Stimulated activated CD8-positive, alpha-beta memory T cell treated with anti-CD3 and anti-CD28 coated beads, Interleukin-15, amount 100 ng/mL, for 1 hour (primary cell): ENCODE measurements at regions not wholly inside any gene's neighbourhood (a gene's known extent, or its start where the extent isn't known, plus 50 kb on each side); places are given as distances from the start of the nearest gene placed in this dataset.

Experiments used
- DNase-seq: peaks from one replicate; pipeline ENCODE4 v3.0.0-alpha.2; 2020; ENCODE audit warnings: low read depth

DNA sequence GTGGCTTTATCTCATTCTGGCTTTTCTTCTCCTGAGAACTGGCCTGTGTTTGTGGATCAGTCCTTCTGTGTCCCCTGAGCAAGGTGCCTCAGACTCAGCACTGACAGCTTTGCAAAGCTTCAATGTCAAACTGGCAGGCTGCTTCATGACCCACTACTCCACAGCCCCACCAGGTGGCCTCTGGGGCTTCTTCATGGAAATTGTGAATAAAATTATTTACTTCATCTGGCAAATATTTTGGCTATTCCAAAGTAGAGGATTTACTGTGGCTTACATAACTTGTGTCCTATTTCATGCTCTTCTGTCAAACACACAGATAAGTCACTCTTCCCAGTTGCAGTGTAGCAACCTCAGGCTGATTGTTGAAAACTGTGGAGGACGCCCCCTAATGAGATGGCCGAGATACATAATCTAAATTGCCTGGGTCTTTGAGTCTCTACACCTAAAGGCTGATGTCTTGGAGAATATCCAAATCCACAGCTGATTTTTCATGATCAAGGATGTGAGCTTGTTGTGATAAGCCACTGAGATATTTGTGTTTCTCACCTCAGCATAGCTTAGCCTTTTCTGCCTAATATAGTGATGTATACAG lies 721.9 kb upstream of the SLC10A2 start:
- no peak for DNase-seq

DNA sequence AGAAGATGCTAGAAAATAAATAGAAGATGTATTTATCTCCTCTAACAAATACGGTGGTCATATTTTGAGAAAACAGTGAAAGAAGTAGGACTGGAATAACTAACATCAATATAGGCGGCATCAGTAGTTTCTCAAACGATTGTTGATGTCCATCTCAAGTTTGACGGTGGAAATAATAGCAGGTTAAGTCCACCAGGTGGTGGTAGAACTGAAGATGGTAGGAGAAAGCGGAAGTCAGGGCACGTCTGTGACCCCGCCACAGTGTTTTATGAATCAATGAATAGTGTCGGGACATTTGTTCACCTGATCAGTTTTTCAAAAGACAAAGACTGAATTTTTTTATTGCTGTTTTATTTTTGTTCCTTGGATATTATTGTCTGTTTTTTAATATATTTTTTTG lies 706.4 kb upstream of the SLC10A2 start:
- no peak for DNase-seq

DNA sequence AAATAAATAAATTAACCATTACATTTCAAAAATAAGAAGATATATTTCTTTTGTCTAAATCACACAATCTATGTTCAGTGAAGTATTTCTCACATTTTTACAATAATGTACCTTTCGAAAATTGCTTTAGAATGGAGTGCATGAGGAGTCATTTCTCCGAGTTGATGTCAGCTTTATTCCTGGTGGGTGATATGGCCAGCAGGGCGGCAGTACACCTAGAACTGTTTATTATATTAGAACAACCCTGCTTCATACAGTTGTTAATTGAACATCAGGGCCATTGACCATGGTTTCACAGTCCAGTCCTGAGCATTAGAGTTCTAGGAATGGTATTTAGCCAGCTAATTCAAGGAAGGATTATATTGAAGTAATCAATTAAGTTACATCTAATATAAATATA lies 696.3 kb upstream of the SLC10A2 start:
- no peak for DNase-seq

DNA sequence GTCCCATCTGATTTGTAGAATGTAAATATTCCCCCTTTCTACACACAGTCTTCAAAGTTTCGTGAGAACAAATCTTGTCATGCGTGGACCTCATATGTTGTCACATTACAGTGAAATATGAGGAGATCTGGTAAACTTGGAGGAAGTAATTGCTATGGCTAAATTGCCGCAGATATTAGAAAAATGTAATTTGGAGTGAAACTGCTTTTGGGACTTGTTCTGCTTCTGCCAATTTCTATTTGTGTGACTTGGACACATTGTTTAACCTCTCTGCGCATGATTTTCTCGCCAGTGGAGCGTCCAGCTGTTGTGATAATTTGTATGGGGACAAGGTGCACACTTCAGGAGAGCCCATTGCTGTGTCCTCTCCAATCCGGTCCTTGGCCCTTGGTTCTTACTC lies 693.1 kb upstream of the SLC10A2 start:
- DNase-seq = no peak

DNA sequence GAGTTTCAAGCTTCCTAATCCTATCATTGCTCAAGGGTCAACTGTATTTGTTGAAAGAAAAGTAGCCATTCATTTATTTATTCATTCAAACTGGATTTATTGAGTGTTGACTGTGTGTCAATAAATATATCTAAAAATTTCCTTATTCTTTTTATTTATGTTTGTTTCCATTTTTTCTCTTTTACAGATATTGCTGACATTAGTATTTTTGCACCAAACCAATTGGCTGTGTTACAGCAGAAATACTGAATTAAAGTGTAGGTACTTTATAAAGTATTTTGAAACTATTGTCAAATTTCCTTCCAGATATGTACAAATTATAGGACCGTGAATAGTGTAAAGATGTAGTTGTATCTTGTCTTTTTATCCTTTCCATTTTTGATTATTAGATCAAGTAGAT lies 692.0 kb upstream of the SLC10A2 start:
- DNase-seq = no peak

DNA sequence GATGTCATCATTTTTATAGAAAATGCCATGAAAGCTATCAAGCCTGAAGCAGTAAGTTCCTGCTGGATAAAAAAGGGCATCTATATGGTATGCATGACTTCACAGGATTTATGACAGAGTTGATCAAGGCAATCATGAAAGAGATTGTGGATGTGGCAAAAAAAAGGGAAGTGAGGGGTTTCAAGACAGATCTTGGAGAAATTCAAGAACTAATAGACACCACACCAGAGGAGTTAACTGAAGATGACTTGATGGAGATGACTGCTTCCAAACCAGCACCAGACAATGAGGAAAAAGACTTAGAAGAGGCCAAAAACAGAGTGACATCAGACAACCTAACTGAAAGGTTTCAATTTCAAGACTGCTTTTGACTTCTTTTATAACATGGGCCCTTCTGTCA lies 691.1 kb upstream of the SLC10A2 start:
- no peak for DNase-seq

DNA sequence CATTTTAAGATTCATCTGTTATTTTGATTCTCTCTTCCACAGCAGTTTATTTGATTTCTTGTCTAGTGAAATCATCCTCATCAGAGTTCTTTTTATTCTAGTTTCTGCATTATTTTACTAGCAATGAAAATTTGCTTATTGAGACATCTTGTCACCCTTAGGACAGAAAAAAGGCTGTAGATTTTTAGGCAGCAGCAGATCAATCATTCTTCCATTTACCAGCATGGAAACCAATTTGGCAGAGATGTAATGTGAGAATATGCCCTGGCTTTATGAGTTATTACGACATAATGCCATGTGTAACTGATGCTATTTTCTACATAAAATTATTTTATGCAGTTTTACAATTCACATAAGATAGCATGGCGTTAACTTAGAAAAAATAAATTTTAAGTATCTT lies 688.6 kb upstream of the SLC10A2 start:
- no peak for DNase-seq

DNA sequence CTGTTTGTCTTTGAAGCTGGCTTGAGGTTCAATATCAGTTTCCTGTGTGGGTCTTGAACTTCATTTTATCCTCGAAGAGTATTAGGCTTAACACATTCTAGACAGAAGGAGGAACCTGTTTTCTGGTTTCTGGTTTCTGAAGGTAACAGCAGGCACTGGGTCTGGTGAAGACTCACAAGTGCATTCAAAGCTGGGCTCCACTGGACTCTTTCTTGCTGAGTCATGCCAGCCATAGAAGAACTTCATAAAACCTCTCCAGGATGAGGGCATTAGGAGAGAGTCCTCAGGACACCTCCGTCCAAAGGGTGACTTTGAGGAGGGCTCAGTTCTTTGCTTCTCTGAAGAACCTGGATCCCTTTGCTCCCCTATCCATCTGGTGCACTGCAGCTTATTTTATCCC lies 668.6 kb upstream of the SLC10A2 start:
- no peak for DNase-seq

DNA sequence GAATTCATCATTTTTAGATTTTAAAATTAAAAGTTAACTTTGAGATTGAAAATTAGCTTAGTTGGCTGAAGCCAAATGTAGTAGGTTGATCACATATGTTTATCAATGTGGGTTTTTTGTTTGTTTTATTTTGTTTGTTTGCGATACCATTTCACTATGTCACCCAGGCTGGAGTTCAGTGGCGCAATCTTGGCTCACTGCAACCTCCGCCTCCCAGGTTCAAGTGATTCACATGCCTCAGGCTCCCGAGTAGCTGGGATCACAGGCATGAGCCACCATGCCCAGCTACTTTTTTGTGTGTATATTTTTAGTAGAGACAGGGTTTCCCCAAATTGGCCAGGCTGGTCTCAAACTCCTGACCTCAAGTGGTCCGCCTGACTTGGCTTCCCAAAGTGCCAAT lies 665.7 kb upstream of the SLC10A2 start:
- no peak for DNase-seq

DNA sequence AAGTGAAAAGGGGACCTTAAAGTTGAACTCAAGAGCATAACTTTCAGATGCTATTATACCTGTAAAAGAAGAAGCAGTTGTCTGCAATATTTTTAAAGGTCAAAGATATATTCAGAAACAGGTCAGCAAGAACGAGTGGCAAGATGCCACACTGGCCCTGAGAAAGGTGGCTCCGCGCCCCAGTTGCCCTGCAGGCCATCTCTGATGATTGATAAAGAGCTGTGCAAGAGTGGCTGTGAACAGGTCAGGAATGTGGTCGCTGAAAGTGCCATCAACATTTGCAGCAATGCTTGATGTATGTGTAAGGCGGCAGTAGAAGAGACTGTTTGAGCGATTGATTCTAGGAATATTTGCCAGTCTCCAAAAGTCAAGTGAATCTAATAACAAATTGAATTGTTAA lies 664.2 kb upstream of the SLC10A2 start:
- DNase-seq = no peak

DNA sequence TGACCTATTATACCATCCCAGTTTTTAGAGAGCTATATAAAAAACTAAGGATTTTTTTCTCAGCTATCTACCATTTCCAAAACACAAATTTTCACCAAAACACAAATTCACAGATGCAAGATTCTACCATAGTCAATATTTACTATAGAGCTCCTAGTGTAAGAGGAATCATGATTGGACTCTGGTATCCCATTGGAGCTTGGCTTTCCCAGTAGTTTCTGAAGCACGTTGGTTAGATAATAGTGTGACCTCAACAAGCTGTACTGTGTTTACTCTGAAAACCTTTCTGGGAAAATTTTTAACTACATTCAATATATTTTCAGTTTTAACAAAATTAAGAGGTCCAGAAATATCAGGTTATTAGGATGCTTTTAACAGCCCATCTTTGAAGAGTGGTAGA lies 660.6 kb upstream of the SLC10A2 start:
- DNase-seq = no peak

DNA sequence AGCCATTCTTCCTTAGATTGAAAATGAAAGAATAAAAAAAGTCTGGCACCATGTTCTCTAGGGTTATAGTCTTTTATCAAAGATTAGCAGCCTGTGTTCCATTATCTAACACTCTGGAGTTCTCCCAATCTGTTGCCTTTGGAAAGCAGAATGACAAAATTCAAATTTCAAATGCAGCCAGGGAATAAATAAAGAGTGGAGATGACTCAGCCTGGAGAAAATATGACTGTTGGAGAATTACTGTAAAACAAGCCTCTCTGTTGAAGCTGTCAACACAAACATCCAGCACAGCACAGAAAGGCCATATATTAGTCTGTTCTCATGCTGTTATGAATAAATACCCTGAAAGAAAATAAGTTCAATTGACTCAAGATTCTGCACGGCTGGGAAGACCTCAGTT lies 650.5 kb upstream of the SLC10A2 start:
- DNase-seq = no peak

DNA sequence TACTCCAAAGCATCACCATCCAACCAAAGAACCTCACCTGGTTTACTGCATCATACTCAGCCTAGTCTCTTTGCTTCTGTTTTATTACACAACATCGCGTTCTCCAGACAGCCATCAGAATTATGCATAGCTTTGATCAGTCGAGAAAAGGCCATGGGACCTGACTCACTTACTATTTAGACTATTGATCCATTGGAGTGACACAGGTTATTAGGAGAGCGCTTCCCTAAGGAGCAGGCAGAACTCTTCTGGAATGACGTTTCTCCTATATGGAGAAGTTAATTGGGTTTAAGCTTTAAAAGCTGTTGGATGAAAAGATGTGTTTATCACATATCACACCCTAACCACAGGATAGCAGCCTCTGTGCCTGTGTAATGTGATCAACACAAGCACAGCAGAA lies 649.1 kb upstream of the SLC10A2 start:
- DNase-seq = no peak

DNA sequence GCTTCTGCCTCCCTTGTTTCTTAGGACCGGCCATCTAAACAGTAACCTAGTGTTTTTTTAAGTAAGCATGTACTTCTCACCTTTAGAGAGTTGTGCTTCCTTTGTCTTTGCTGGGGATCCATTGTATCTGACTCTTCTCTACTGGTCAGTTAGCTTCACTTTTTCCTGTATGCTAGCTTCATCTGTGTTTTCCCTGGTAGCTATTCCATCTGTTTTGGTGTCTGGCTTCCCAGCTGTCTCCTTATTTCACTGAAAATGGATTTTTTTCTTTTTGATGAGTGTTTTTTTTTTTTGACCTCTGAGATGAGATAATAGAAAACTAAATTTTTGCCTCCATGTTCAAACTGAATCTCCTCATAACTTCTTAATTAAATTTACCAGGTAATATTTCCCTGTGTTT lies 637.0 kb upstream of the SLC10A2 start:
- no peak for DNase-seq

DNA sequence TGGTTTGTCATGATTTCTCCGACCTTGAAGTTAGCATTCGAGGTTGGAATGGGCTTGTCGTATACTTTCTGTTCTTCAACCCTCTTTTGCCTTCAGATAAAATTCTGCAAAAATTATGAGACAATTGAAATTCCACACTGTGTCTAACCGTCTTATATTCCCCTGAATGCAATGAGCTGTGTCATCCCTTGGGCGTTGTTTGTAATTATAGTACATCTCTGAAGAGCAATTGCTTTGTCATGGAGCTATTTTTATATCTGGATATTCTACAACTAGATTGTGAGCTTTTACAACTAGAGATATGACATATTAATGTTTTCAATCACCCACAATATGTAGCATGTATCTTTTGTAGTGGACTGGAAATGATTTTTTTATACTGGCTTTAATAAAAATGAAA lies 631.8 kb upstream of the SLC10A2 start:
- no peak for DNase-seq

DNA sequence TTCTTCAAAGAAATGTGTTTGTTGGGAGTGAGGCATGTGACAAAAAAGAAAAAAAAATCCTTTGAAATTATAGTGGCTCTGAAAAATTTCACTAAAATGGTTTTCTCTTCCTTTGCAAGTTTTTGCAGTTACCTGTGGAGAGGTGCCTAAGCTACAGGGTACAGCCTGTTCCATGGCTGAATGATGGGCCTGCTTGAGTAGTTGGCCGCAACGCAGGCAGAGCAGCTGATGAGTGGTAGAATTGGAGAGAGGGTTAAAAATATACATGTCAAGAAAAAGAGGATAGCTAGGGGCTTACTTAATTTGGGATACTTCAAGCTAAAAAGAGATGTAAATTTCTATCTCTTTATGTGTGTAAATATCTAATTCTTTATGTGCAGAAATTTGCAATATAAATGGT lies 629.1 kb upstream of the SLC10A2 start:
- DNase-seq = no peak

DNA sequence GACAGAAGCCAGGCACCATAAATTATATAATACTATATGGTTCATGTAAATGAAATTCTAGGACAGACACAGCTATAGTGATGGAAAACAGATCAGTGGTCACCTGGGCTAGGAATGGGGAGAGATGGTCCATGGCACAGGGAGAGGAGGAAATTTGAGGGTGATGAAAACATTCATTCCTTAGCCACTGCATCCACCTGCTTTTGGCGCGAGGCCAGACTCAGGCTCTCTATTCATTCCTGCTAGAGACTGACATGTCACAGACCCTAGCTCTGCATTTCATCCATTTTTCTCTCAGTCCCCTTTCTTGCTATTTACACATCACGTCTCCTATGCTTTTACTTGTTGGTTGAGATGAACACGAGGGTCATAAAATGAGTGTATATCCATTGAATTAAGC lies 628.3 kb upstream of the SLC10A2 start:
- DNase-seq = no peak

DNA sequence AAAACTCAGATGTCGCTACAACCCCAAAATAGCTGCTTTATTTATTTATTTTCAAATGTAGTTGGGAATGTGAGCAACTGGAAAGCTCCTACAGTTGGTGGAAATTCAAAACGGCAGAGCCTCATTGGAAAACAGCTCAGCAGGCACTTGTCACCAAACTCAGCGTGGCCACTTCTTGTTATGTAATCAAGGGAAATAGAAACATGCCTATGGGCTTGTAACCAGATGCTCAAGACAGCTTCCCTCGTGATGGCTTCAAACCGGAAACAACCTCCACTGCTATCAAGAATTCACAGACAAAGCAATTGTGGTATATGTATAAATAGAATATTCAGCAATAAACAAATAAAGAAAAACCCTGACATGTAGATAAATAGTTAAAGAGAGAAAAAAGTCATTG lies 627.8 kb upstream of the SLC10A2 start:
- no peak for DNase-seq

DNA sequence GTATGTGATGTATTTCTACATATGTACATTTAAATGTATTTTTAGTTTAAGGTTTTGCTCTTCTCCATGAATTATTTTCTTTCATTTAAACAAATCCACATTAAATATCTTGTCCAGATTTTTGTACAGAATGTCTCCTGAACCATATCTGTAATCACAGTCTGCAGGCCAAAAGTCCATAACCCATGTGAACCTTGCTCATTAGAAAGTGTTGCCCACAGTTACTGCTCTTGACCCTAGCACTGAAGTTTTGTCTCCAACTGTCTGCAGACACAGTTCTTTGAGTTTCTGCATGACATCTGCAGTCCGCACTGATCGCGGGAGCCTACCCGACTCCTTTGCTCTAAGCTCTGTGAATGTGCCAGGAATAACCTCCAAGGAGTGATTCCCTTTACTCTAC lies 626.2 kb upstream of the SLC10A2 start:
- DNase-seq = no peak

DNA sequence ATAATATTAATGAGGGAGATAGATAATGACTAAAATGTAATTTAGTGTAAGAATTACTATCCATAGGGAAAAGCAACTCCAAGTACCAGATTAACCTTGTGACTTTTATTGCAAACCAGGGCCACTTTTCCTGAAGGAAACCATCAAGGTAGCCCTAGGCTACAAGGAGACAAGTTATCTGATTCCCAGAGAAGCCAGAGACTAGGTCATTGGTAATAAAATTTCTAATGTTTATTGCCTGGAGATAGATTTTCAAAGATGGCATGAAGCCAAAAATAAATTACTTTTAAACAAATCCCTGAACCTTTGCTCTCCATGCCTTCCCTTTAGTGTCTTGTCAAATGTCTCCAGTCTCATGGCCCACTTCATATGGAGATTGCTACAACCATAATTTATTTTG lies 610.1 kb upstream of the SLC10A2 start:
- DNase-seq = no peak

DNA sequence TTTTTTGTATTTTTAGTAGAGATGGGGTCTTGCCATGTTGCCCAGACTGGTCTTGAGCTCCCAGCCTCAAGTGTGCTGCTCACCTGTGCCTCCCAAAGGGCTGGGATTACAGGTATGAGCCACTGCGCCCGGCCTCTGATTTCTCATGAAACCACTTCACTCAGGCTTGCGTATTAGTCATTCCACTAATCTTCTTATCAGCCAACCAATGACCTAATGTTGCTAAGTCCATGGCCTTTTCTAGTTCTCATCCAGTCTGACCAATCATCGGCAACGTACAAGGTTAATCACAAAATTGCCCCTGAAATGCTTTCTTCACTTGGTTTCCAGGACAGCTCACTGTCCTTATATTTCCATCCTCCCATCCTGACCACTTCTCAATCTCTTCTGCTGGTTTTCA lies 605.3 kb upstream of the SLC10A2 start:
- no peak for DNase-seq

DNA sequence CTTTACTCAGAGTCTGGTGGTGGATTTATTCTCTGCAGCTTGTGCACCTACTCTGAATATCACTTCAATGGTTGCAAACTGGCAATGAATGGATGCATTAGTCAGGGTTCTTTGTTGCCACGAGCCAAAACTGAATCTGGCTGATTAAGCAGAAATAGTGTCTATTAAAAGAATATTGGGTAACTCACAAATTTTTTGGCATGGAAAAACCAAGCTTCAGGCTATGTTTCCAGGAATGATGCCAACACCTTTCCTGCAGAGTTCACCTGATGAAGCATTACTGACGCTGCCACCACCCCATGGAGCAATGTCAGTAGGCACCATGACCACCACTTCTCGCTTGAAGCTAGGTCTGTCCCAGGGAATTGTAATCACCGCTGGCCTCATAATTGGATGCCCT lies 597.8 kb upstream of the SLC10A2 start:
- no peak for DNase-seq

DNA sequence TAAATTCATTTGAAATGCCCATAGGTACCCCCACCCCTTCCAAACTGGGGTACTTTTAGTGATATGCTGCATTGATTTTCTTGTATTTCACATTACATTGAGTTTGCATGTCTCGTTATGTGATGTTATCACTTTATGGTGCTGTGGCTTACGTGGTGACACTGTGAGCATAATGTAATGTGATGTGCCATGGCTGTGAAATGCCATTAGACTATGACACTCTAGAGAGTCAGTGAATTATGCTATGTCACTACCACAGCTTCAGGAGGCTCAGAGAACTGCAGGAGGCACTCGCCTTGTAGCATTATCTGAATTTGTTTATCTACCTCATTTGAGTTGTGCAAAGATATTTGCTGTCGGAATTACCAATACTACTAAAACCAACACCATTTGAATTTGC lies 590.1 kb upstream of the SLC10A2 start:
- DNase-seq = no peak

DNA sequence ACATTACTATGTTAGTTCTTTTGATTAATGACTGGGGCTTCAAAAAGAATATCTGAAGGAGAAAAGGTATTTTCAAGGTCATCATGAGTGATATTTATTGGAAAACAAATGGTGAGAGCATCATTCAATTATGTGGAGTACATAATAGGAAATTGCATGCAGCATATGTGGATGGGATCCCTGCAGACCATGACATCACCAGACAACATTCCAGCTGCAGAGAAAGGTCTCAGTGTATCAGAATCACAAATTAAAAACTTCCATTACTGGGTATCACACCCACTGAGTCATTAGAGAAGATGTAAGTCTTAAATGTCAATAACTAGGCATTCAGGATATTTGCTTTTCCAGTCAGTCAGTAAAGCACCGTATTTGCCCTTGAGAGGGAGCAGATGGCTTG lies 574.4 kb upstream of the SLC10A2 start:
- DNase-seq = no peak

DNA sequence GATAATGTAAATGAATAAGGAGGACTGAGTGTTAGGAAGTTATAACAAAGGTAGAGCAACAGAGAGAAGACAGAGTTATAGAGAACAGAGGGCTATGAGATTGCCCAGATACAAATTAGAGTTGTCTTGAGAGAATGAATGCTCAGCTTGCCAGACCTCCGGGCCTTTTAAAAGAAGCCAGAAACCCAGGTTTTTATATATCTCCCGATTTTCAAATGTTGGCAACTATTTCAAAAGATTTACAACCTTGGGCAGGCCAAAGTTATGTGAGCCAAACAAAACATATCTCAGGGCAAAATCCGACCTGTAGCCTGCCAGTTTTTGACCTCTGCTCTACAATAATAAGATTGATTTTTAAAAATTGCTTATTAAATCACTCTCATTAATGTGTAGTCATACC lies 573.1 kb upstream of the SLC10A2 start:
- no peak for DNase-seq
